DOHH2 (cell line): ENCODE measurements at regions not wholly inside any gene's neighbourhood (a gene's known extent, or its start where the extent isn't known, plus 50 kb on each side); places are given as distances from the start of the nearest gene placed in this dataset.

Source experiments
- CTCF ChIP-seq: fragments of 200-600 bp; sonication (generic); IDR thresholded peaks from one replicate; pipeline ENCODE4 v1.5.1; 2014; ENCODE audit warnings: antibody characterized with exemption, mild to moderate bottlenecking, low read depth, low read length; ENCODE audit not compliant: poor library complexity, severe bottlenecking
- EZH2phosphoT487 ChIP-seq: fragments of 200-600 bp; sonication (generic); IDR thresholded peaks from 2 replicates; pipeline ENCODE4 v1.6.1; 2017; ENCODE audit warnings: borderline replicate concordance, mild to moderate bottlenecking, antibody characterized with exemption, low read length, moderate library complexity, mixed read lengths

GRCh38 chr4:181176306-181176705, 1066.9 kb upstream of the TENM3 start:
- TF ChIP-seq CTCF (no peak), EZH2phosphoT487 (no peak)
